ENCODE measurements at regions not wholly inside any gene's neighbourhood (a gene's known extent, or its start where the extent isn't known, plus 50 kb on each side); places are given as distances from the start of the nearest gene placed in this dataset.

GRCh38 chr5:86679529-86679928, 61.8 kb downstream of the COX7C start:
- no peaks in the 10 kb centered on the region for H3K79me2 ChIP-seq (ENCODE audit: control insufficient read depth, insufficient read depth, low read length)
- no peak overlapping the region for H3K4me2 ChIP-seq (ENCODE audit: extremely low read depth, insufficient read depth, low read length)
- H2AFZ ChIP-seq (ENCODE audit: low read length) = no peak overlapping the region
- H3K36me3 ChIP-seq (ENCODE audit: control insufficient read depth, insufficient read depth, low read length) = no peaks in the 10 kb centered on the region
- TF ChIP-seq CTCF (conservative IDR thresholded peaks at IDR 0.05 in 1 of 2, IDR thresholded peaks at IDR 0.05 in 1 of 2; ENCODE audit: low read depth in 1 of 2, low read length in 2 of 2) (peak; percentile 54 to 59), EZH2 (IDR thresholded peaks at IDR 0.05; ENCODE audit: low read length, missing control alignments) (no peak)
- H3K27me3 ChIP-seq (ENCODE audit: control insufficient read depth, insufficient read depth, low read length) = no peaks in the 10 kb centered on the region
- DNase-seq (ENCODE audit: low read depth in 2 of 2) = peak; percentile 90 to 93
- no peaks in the 10 kb centered on the region for H4K20me1 ChIP-seq (ENCODE audit: control insufficient read depth, extremely low read depth, insufficient read depth, low read length)
- no peaks in the 10 kb centered on the region for H3K9me3 ChIP-seq (ENCODE audit: control insufficient read depth, insufficient read depth, low read depth, low read length)
- H3K4me1 ChIP-seq (ENCODE audit: control insufficient read depth, extremely low read depth, insufficient read depth, low read length) = no peaks in the 10 kb centered on the region
- H3K4me3 ChIP-seq (replicated peaks in 1 of 4; ENCODE audit: control extremely low read depth in 1 of 4, insufficient read depth in 1 of 4, low read depth in 3 of 4, low read length in 4 of 4) = no peak overlapping the region
- no peak overlapping the region for H3K9ac ChIP-seq (ENCODE audit: insufficient read depth, low read length)
- no peak overlapping the region for H3K27ac ChIP-seq (ENCODE audit: insufficient read depth, low read length)

- TF ChIP-seq CTCF (conservative IDR thresholded peaks at IDR 0.05 in 1 of 2, IDR thresholded peaks at IDR 0.05 in 1 of 2; ENCODE audit: low read depth in 1 of 2, low read length in 2 of 2) (no peak), EZH2 (IDR thresholded peaks at IDR 0.05; ENCODE audit: low read length, missing control alignments) (no peak)
- Histone ChIP-seq H3K27ac (ENCODE audit: insufficient read depth, low read length) (no peak overlapping the region), H3K4me3 (replicated peaks in 1 of 4; ENCODE audit: control extremely low read depth in 1 of 4, insufficient read depth in 1 of 4, low read depth in 3 of 4, low read length in 4 of 4) (no peak overlapping the region), H3K4me2 (ENCODE audit: extremely low read depth, insufficient read depth, low read length) (no peak overlapping the region), H3K4me1 (ENCODE audit: control insufficient read depth, extremely low read depth, insufficient read depth, low read length) (no peaks in the 10 kb centered on the region), H2AFZ (ENCODE audit: low read length) (no peak overlapping the region), H3K36me3 (ENCODE audit: control insufficient read depth, insufficient read depth, low read length) (no peaks in the 10 kb centered on the region), H4K20me1 (ENCODE audit: control insufficient read depth, extremely low read depth, insufficient read depth, low read length) (no peaks in the 10 kb centered on the region), H3K79me2 (ENCODE audit: control insufficient read depth, insufficient read depth, low read length) (no peaks in the 10 kb centered on the region), H3K27me3 (ENCODE audit: control insufficient read depth, insufficient read depth, low read length) (no peaks in the 10 kb centered on the region), H3K9ac (ENCODE audit: insufficient read depth, low read length) (no peak overlapping the region), H3K9me3 (ENCODE audit: control insufficient read depth, insufficient read depth, low read depth, low read length) (no peaks in the 10 kb centered on the region)
- DNase-seq (ENCODE audit: low read depth in 2 of 2) = no peak
Observed at GRCh38 chr5:86679949-86680348, 62.2 kb downstream of the COX7C start.

- TF ChIP-seq EZH2 (IDR thresholded peaks at IDR 0.05; ENCODE audit: low read length, missing control alignments) = no peak
- TF ChIP-seq CTCF (conservative IDR thresholded peaks at IDR 0.05 in 1 of 2, IDR thresholded peaks at IDR 0.05 in 1 of 2; ENCODE audit: low read depth in 1 of 2, low read length in 2 of 2) = no peak
- H3K27me3 ChIP-seq (ENCODE audit: control insufficient read depth, insufficient read depth, low read length) = no peaks in the 10 kb centered on the region
- H3K9ac ChIP-seq (ENCODE audit: insufficient read depth, low read length) = no peak overlapping the region
- H3K4me2 ChIP-seq (ENCODE audit: extremely low read depth, insufficient read depth, low read length) = no peak overlapping the region
- no peaks in the 10 kb centered on the region for H4K20me1 ChIP-seq (ENCODE audit: control insufficient read depth, extremely low read depth, insufficient read depth, low read length)
- no peaks in the 10 kb centered on the region for H3K79me2 ChIP-seq (ENCODE audit: control insufficient read depth, insufficient read depth, low read length)
- no peaks in the 10 kb centered on the region for H3K9me3 ChIP-seq (ENCODE audit: control insufficient read depth, insufficient read depth, low read depth, low read length)
- no peak overlapping the region for H2AFZ ChIP-seq (ENCODE audit: low read length)
- H3K4me1 ChIP-seq (ENCODE audit: control insufficient read depth, extremely low read depth, insufficient read depth, low read length) = no peaks in the 10 kb centered on the region
- peak in 1 of 2 donors; percentile 34 for DNase-seq (ENCODE audit: low read depth in 2 of 2)
- H3K36me3 ChIP-seq (ENCODE audit: control insufficient read depth, insufficient read depth, low read length) = no peaks in the 10 kb centered on the region
- H3K27ac ChIP-seq (ENCODE audit: insufficient read depth, low read length) = no peak overlapping the region
- no peak overlapping the region for H3K4me3 ChIP-seq (replicated peaks in 1 of 4; ENCODE audit: control extremely low read depth in 1 of 4, insufficient read depth in 1 of 4, low read depth in 3 of 4, low read length in 4 of 4)
Observed at GRCh38 chr5:86684222-86684621, 66.5 kb downstream of the COX7C start.
